Fibroblast of skin of right biceps (primary cell): ENCODE measurements at regions not wholly inside any gene's neighbourhood (a gene's known extent, or its start where the extent isn't known, plus 50 kb on each side); places are given as distances from the start of the nearest gene placed in this dataset.
A peak's percentile ranks its signal among the peaks of the same experiment; 100 is the strongest.

Experiments
- DNase-seq: peaks from one replicate; pipeline ENCODE4 v3.0.0-alpha.2; 2013

DNA sequence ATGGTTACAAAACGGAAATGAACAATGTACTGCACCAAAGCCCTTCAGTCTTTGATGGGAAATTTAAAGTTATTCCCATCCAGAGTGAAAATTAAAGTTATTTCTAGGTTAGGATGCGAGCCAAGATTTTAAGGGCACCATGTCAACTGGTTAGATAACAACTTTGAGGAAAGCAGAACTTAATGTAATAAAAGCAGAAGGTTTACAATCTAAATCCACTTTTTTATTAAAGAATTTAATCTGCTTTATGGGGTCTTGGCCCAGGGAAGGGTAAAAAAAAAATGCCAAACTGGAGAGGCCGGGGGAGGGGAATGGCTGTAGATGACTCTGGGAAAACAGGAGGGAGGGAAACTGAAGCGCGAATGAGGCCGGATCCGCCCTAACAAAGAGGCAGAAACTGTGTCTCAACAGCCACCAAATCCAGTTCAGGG is 108.2 kb upstream of the ATF7IP start:
- DNase-seq, result no peak

DNA sequence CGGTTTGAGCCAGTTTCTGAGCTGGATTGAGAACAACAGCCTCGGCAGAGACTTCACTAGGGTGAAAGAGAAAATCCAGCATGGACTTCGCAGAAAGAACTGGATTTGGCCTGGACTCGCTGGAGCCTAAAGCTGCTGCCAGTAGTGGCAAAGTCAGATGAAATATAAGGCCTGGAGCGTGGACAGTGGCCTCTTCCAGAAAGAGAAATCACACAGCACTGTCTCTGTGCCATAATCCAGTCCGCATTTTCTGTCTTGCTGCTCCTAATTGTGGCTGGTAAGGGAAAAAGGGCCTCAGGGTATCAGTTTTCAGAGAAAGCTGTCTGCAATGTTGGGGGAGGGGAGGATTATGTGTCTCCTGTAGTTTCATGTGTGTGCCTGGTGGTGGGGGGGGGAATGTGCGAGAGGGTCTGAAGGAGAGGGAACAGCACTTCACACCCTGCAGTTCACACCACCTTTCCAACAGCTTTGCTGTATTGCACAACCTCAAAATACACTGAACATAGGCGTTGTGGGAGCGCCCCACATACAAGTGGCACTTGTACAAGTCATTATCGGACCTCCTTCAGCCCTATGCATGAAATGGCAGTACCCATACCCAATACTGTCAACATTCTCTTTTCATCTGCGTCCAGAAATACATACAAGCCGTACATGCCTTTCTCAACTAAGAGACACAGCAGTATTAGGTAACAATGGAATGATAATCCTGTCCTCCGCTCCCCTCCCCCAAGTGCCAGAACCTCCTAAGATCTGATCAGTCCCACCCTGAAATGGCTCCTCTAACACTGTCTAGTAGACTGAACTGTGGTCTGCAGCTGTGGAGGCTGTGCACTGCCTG is 107.5 kb upstream of the ATF7IP start:
- peak; percentile 99 for DNase-seq

DNA sequence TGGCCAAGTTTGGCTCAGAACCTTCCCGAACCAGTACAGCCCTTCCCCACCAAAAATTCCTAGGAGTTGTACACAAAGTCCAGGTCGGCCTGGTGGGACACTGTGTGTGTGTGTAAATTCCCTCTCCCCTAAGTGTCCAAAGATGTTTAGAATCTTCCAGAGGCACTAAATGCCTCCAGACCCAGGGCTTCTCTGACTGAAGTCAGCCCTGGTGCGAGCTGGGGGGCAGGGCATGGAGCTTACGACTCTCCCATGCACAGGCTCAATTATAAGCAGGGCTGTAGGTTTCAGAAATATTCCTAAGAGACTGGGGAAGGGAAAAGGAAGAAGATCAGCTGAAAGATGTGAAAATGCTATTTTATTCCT is 106.9 kb upstream of the ATF7IP start:
- peak; percentile 23 for DNase-seq

DNA sequence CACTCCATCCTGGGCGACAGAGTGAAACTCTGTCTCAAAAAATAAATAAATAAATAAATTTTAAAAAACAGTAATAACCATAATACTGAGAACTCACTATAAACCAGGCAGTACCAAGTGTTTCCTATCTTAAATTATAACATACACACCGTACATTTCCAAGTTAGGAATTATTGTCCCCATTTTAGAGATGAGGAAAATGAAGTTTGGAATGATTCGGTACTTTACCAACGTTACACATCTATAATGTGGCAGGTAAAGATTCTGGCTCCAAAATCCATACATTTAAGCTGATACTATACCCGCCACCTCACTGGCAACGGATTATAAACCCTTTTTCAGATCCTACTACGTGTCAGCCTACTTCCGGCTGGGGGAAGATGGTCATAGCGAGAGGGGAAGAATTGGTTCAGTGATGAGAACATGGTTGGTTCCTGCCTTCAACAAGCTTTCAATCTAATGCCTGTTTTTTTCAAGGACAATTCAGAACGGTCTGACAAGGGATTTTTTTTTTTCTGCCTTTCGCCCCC is 105.9 kb upstream of the ATF7IP start:
- no peak for DNase-seq

DNA sequence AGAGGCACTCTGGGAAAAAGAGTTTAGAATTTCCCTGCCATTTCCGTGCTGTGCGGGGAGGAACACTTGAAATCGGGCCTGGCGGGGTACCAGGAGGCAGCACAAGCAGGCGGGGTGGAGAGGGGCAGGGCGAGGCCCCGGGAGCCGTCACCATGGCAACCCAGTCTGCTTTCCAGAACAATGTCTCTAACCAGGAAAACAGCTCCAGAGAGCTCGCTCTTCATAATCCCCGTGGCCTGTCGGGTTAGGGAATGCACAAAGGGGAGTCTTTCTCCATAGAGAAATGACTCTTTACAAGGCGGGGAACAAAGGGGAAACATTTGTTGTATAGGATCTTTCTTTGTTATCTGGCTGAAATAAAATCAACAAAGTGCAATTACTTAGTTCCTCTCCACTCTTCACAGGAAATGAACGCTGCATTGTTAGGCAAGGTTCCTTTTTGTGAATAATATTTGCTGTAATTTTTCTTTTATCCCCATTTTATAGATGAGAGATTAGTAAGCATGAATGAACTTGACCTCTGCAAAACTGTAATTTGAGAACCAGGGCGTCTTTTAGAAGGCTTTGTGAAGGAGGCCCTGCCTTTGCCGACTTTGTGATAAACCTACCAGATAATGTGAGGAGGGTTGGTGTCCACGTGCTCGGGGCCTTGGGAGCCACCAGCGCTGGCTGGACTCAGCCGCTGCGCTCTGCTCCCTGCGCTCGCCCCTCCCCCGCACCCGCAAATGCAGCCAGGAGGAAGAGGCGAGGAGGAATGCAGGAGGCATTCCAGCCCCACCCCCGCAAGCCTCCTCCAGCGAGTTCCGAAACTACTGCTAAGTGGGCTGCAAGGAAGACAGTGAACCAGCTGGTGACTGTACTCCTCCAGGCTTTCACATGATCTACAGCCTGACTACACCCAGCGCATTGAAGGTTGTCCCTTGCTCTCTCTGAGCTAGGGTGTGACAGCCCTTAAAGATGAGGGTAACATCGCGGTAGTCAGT is 105.2 kb upstream of the ATF7IP start:
- peak; percentile 97 for DNase-seq

DNA sequence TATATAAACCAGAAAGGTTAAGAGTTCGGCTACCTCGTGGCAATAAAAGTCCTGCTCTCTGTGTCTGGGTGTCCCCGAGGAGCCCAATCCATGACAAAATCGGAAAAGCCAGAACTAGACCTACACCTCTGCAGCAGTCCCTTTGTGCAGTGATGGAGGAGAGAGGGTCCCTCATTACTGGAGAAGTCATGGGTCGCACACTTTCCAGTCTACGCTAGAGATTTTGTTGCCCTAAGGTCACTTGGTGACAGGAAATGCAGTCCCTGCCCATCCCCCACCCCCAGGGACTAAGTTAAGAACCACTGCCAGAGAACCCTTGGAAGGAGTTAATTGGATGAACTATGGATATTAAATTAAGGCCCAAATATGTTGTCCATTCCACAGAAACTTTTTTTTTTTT is 104.4 kb upstream of the ATF7IP start:
- no peak for DNase-seq

DNA sequence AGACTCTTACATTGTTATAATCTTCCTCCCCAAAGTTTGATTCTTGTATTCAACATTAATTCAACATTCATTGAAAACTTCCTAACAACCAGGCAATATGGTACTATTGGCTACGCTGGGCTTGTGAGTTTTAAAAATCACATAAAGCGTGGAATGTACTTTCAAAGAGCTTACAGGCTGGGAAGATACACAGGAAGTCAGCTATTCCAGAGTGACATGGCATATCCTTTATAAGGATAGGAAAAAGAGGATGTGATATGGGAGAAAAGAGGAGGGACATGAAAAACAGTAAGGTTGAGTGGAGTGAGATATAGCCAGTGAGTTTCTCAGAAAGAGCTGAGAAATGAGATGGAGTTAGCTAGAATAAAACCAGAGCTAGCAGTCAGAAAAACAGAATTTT is 103.6 kb upstream of the ATF7IP start:
- peak; percentile 4 for DNase-seq

DNA sequence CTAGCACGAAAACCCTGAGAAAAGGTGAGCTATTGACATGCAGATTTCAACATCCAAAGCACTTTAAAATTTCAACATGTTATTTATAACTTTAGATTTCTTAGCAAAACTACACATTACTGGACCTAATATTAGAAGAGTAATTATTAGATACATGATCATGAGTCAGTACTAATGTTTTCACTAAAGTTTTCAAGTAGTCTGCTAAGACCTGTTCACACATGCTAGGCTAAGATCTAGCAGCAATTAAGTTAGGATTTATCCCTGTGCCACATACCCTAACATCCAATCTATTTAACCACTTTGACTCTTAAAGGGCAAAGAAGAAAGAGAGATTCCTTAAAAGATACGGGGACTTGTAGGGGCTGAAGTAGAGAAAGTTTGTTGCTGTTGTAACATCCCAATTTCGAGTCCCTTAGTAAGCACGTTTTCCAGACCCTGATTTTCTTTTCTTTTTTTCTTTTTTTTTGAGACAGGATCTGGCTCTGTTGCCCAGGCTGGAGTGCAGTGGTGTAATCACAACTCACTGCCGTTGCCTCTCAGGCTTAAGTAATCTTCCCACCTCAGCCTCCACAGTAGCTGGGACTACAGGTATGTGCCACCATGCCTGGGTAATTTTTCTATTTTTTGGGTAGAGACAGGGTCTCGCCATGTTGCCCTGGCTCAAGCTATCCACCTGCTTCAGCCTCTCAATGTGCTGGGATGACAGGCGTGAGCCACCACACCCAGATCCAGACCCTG is 102.5 kb upstream of the ATF7IP start:
- DNase-seq, result no peak

DNA sequence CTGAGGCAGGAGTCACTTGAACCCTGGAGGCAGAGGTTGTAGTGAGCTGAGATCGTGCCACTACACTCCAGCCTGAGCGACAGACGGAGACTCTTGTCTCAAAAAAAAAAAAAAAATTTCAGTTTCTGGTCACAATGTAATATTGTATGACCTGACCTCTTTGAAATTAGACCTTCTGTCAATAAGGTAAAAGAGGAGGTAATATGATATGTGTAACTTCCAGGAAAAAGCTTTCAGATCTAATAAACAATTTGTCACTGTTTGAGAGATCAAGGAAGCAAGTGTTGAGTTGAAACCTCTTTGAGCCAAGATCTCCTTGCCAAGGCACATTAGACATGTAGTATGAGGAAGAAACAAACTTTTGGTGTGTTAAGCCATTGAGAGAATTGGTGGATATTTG is 101.7 kb upstream of the ATF7IP start:
- no peak for DNase-seq

DNA sequence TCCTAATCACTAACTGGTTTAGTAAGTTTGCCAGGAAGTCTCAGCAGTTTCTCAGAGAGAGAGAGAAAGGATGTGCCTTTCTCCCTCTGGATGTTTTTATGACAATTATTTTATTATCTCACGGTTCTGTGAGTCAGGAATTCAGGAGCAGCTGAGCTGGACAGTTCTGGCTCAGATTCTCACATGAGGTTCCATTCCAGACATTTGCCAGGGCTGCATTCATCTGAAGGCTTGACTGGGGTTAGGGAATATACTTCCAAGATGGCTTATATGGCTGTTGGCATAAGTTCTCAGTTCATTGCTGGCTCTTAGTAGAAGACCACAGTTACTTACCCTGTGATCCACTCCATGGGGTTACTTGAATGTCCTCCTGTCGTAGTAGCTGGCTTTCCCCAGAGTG is 101.2 kb upstream of the ATF7IP start:
- peak; percentile 28 for DNase-seq

DNA sequence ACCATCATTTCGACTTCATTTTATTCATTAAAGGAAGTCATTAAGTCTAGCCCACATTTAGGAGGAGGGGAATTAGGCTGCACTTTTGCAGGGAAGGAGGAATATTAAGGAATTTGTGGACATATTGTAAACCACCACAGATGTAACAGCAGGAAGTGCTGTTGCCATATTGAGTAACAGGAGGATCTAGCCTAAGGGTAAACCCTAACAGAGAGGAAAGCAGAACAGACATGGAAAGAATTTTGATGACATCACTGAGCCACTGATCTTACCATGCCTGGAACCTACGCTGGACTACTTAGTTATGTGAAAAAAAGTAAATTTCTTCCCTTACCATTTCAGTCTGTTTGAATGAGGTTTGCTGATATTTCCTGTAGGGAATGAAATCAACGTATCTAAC is 100.7 kb upstream of the ATF7IP start:
- no peak for DNase-seq

DNA sequence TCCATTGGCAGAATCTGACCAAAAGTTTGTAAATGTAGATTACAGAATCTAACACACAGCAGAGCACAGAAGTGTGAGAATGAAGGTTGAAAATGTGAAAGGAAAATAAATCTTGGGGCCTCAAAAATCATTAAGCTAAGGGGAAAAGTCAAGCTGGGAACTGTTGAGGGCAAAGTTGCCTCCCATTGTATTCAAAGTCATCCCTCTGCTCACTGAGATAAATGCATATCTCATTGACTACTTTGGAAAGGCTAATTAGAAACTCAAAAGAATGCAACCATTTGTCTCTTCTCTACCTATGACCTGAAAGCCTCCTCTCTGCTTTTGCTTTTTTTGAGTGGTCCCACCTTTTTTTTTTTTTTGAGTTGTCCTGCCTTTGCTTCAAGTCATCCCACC is 97.4 kb upstream of the ATF7IP start:
- no peak for DNase-seq

DNA sequence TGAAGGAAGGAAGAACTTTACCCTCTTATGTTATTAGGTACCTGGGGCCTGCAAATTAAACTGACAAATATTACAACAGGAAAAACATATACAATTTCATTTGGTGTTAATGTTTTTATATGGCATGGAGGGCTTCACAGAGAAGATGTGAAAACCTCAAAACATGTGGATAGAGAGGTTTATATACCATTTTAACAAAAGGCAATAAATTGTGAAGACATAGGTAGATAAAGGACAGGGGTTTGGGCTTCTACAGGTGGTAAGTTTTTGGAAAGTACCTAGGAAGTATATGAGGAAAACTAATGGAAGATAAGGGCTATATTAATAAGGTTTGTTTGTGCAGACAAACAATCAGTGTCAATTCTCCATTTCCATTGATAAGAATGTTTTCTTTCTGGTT is 95.1 kb upstream of the ATF7IP start:
- DNase-seq, result no peak

DNA sequence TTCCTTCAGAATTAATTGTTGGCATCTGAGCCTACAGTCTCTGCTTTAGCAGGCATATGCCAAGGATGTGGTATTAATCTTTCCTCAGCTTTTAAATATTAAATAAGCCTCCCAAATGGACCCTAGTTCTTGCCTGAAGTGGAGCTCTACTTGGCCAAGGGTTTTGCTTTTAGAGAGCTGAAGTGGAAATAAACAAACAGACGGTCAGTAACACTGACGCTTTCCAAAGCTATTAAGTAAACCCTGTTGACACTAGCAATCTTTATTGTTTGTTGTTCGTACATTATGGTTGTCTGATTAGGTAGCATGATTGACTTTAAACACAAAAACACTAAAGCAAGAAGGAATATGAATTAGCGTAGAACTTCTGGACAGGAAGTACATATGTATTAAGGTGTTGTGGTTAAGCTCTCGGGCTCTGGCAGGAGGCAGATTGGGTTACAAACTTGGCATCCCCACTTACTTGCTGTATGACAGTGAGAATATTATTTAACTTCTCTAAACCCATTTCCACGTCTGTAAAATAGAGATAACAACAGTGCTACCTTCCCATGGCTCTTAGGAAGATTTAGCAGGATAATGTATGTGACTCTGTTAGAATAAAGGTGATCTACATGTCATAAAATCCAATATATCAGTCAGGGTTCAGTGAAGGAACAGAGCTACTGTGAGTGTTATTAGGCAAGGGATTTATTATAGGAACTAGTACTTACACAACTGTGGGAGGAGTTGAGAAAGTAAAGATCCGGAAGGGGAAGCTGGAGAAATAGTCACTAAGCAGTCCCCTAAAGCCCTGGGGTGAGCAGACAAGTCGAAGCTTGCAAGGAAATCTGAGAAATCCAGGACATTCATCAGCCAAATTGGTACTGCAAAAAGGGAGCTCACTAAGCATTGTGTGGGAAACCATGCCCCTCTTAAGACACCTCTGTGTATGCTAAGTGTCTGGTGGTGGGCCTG is 92.2 kb upstream of the ATF7IP start:
- DNase-seq, result no peak

DNA sequence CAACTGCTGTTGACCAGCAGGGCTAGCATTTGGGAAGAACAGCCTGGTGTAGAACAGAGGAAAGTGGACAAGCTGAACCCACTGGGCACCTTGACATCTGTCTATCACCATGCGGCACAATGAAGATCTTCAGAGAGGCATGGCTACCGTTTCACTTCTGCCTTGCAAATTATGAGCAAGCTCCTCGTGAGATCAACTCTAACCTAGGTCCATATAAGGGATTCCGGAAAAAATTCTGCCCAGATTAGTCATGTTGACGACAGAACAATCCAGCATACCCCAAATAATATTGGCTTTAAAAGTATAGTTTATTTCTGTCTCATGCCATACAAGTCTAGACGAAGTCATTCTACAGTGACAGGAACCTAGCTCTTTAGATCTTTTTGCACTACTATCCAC is 91.6 kb upstream of the ATF7IP start:
- DNase-seq, result peak; percentile 35

DNA sequence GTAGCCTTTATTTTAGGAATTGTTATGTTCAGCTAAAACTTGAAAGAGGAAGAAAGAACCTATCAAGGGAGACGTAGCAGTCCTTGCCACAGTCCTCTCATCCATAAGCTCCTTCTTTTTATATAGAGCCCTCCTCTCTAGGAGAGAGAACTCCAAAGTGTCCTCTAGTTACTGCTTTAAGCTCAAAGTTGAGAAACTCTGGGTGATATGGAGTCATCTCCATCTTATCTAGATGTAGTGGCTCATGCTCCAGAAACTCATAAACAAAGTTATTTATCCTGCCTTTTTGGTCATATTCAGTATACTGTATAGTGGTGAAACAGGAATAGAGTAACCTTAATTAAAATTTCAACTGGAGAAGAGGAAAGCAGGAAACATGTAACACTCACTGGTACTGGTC is 90.4 kb upstream of the ATF7IP start:
- DNase-seq, result no peak

DNA sequence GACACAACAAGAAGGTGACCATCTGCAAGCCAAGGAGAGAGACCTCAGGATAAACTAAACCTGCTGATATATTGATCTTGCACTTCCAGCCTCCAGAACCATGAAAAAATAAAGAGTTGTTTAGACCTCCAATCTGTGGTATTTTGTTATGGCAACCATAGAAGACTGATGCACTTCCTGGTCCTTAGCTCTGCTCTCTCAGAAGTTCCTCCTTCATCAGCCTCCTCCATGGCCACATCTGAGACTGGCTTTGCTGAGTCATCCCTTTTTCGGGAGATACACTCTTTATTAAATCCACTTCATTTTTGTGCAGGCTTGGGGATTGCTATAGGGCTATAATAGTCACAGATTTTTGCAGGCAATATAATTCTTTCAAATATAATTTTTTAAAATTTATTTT is 89.6 kb upstream of the ATF7IP start:
- no peak for DNase-seq

DNA sequence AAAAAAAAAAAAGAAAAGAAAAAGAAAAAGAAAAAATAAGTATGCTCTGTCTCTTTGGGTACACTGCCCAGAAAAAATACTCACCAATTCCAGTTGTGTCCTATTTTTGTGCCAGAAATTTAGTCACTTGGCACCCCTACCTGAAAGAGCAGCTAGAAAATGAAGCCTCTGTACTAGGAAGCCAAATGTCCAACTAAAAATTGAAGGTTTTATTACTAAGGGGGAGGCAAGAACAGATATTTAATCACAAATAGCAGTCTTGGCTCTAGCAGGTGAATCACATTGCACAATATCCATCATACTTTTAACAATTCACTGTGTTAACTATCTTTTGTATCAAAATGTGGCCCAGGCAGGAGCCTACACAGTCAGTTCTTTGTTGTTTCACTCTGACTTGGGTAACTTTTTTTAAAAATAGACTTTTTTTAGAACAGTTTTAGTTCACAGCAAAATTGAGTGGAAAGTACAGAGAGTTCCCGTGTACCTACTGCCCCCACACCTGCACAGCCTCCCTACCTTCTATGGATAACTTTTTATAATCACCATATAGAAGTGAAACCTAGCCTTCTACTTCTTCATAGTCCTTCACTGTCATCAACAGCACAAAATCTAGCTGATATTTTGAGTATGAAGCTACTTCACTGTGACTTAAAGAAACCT is 87.1 kb upstream of the ATF7IP start:
- no peak for DNase-seq

DNA sequence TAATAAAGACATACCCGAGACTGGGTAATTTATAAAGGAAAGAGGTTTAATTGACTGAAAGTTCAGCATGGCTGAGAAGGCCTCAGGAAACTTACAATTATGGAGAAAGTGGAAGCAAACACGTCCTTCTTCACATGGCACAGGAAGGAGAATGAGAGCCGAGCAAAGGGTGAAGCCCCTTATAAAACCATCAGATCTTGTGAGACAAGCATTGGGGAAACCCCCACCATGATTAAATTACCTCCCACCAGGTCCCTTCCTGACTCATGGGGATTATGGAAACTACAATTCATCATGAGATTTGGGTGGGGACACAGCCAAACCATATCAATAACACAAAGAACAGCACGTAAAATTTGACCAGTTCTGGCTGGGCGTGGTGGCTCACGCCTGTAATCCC is 85.6 kb upstream of the ATF7IP start:
- no peak for DNase-seq

DNA sequence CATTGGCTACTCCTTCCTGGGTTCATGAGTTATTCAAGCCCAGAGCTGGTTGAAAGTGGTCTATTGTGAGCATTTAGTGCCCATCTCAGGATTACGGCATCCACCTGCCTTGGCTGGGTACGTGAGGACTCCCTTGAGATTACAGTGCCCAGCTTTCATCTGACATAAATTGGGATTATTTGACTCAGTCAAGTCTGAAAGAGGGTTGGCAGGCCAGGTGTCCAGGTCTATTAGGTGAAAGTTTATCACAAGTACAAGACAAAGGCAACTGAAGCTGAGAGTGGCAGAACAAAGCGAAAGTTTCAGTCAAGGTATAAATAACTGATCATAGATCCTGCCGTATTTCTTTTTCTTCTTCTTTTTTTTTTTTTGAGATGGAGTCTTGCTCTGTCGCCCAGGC is 84.6 kb upstream of the ATF7IP start:
- no peak for DNase-seq

DNA sequence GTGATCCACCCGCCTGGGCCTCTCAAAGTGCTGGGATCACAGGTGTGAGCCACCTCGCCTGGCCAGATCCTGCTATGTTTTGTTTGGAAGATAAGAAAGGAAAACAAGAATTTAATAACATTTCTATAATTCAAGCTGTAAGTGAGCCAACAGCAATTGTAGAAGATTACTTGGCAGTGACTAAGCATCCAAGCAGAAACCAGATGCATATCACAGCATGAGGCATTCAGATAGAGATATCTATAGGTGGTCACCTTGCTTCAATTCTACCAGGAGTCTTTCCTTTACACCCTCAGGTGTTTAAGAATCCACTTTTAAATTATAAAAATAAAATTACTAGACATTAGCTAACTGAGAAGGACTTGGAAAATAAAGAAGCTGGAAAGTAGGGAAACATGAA is 83.9 kb upstream of the ATF7IP start:
- no peak for DNase-seq
